HG03558 (cell line): ENCODE measurements at regions not wholly inside any gene's neighbourhood (a gene's known extent, or its start where the extent isn't known, plus 50 kb on each side); places are given as distances from the start of the nearest gene placed in this dataset.
"Not testable (repeated sequence)": the region's sequence is repeated elsewhere in the genome, so short reads cannot be mapped to it uniquely, and the experiment has no call there.

Experiments used
- ATAC-seq: cut with Tn5 transposase; IDR thresholded peaks from one replicate; pipeline ENCODE4 v1.9.1; 2021; ENCODE audit warnings: moderate number of reproducible peaks; ENCODE audit not compliant: unreplicated experiment; ENCODE audit errors: extremely low read depth

DNA sequence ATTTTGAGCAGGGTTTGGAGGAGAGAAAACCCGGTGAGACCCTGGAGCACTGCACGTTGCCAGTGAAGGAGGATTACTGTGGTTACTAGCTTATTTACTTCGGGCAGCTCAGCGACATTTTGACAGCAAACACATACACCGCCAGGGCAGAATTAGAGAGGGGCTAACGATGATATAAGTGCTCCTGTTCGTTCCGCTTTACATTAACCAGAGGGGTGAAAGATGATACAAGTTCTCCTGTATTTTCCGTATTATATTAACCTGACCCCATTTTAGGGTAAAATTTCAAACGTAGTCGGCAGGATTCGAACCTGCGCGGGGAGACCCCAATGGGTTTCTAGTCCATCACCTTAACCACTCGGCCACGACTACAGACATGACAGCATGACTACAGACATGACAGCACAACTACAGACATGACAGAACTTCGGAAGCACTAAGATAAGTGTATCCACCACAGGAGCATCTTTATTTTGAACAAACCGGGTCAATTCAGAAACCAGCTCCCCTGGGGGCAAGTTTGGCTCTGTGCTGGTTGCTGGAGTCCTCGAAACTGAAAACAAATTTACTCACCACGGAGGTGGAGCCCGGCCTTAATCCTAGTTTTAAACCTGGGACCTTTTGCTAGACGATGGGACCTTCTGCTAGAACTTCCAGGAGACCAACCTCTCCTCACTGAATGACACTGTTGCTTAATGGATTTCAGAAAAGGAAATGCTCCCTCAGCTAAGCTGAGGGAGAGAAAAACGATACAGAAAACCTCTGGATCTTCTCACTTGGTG lies 80.4 kb upstream of the ZNF184 start:
- ATAC-seq, result no peak

DNA sequence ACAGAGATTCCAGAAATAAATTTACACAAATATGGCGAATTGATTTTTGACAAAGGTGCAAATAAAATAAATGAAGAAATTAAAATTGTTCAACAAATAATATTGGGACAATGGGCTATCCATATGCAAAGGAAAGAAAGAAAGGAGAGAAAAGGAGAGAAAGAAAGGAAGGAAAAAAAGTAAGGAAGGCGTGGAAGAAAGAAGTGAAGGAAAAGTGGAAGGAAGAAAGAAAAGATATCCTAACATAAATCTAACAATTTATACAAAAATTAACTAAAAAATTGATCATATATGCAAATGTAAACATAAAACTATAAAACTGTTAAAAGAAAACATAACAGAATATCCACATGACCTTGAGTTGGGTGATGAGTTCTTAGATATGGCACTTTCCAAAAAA lies 78.7 kb upstream of the ZNF184 start:
- ATAC-seq, result no peak

DNA sequence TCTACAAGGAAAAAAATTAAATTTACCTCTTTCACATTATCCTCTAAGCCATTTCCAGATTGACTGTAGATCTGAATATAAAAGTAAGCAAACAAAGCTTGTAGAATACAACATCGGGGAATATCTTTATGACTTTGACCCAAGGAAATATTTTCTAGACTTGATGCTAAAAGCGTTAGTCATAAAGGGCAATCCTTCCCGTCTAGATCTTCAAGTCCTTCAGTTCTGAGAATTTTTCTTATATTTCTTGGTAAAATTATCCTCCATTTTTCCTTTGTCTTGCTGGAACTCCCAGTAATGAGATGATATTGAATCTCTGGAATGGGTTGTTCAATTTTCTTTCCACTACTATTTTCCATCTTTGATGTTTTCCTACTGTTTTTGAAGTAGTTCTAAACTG lies 77.8 kb upstream of the ZNF184 start:
- ATAC-seq, result no peak

DNA sequence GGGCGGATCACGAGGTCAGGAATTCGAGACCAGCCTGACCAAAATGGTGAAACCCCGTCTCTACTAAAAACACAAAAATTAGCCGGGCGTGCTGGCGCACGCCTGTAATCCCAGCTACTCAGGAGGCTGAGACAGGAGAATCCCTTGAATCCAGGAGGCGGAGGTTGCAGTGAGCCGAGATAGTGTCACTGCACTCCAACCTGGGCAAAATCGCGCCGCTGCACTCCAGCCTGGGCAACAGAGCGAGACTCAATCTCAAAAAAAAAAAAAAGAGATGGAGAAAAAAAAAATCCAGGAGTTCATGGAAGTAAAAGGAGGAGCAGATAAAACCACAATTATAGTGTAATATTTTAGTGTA lies 76.3 kb upstream of the ZNF184 start:
- not testable (repeated sequence) for ATAC-seq

DNA sequence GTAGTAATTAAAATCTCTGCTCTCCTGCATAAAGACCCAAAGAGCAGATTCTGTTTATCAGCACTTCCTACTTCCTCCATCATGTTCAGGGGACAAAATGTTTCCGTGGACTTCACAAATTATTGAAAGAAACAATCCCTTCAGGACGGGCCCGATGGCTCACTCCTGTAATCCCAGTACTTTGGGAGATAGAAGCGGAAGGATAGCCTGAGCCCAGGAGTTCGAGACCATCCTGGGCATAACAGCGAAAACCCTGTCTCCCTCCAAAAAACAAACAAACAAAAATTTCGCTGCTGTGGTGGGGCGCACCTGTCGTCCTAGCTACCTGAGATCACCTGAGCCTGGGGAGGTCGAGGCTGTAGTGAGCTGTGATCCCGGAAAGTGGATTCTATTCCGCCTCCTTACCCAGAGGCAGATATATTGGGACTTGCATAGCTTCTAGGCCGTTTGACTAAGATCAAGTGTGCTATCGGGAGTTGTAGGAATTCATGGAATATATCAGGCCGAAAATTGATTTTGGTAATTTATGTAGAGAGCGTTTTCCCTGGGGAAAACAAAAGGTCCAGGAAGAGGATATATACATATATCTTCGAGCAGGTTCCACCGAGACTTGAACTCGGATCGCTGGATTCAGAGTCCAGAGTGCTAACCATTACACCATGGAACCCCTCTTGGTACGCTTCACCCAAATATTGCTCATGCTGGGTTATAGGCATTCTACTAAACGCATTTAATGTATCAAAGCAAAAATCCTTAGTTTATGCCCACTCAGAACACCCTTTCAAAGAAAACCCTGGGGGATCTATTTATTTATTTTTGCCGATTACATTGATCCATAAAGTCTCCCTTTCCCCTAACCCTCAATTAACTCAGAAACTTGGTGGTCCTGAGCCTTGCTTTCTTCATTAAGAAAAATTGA lies 74.5 kb upstream of the ZNF184 start:
- no peak for ATAC-seq

DNA sequence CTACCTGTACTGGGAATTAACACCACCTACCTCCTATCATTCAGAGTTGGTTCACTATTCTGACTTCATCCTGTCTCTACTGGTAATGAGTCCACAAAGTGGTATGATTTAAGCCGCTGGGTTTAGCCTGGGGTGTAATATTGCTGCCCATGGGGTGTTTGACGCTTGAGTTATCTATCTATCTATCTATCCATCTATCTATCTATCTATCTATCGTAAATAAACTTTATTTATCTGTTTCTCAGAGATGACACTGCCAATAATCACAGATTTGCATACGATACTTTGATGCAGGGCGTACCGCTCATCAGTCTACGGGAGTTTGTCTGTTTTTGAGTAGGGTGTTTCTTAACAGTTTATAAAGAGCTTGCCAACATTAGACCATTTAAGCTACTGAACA lies 73.6 kb upstream of the ZNF184 start:
- ATAC-seq, result no peak

DNA sequence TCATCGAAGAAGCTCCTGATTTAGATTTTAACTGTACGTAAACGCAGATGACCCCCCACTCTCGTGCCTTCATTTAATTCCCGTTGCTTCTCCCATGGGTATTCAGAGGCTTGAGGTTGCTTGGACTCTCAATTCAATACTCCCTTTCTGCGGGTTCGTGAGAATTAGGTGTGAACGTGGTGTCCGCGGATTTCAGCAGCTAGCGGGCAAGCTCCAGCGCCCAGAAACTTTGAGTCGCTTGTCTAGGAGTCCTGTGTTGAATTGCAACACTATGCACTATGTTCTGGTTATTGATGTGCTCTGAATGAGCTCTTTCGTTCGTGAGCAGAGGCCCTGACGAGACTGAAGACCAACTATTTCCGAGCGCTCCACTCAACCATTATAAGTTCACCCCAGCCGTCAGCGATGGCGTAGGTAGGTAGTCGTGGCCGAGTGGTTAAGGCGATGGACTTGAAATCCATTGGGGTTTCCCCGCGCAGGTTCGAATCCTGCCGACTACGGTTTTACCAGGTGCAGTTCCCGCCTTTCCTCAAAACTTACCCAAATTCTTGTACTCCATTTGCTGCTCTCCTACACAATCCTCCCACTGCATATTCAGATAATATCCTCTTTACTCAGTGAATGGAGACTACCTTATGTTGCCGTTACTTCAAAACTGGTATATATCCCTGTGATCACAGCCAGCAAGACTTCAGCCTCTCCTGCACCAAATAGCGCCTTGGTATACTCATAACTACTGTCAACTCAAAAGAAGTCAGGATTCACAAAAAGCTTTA lies 72.6 kb upstream of the ZNF184 start:
- ATAC-seq, result no peak

DNA sequence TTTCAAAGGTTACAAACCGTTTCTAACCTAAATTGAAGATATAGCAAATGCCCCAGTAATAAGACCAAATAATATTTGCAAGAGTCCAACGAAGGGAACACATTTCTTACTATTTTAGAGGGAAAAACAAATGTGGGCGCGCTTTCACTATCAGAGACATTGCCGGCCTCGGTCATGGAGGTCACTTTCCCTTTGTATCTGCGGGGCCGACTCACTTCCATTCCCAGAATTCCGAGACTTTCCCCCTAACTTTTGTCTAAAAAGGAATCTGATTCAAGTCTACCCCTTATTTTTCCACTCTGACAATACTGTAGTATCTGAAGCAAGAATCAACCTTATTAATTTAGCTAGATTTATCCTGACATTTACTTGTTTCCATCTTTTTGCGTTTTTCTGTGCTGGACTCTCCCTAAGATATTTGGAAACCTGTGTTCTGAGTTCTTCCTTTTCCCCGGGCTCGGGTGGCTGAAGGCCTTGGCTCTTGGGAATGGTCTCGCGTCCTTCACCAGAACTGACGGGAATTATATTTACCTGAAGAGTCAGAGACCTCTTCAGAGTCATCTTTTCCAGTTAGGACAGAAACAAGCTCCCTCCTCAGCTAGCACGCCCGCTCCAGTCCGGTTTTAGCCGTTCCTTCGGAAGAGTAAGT lies 71.8 kb upstream of the ZNF184 start:
- ATAC-seq, result no peak

DNA sequence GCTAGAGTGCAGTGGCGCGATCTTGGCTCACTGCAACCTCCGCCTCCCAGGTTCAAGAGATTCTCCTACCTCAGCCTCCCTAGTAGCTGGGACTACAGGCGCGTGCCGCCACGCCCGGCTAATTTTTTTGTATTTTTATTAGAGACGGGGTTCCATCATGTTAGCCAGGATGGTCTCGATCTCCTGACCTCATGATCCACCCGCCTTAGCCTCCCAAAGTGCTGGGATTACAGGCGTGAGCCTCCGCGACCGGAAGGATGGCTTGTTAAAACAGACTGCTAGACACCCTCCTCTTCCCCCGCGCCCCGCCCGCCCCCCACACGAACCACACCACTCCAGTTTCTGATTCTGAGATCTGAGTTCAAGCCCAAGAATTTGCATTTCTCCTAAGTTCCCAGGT lies 71.2 kb upstream of the ZNF184 start:
- ATAC-seq, result not testable (repeated sequence)

DNA sequence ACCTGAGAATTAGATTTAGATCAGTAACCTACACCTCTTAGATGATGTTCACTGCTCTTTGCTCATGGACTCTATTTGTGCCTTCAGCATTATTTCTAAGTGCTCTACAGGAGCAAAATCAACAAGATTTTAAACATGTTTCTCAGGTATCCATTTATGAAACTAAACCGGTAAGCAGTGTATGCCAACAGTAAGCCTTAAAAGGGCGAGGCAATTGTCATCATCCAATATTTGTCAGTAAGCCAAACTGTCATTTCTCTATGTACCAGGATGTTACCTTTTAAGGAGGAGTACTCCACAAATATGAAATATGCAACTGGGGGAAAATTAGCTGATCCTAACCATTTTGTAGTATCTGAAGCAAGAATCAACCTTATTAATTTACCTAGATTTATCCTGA lies 69.6 kb upstream of the ZNF184 start:
- ATAC-seq, result no peak

DNA sequence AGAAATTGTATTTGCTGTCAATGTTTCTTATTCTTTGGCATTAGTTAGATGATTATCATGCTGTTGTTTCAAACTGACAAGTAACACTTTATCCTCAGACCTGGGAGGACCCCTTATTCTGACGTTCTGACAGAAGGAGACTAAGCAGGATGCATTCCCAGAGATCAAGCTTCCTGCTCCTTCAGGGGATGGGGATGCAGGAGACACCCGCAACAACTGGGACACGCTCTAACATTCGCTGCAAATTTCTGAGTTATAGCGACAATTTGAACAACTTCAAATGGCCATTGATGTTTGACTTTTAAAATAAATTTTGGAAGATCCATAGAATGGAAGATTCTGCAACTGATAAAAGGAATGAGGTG lies 69.0 kb upstream of the ZNF184 start:
- ATAC-seq, result no peak

DNA sequence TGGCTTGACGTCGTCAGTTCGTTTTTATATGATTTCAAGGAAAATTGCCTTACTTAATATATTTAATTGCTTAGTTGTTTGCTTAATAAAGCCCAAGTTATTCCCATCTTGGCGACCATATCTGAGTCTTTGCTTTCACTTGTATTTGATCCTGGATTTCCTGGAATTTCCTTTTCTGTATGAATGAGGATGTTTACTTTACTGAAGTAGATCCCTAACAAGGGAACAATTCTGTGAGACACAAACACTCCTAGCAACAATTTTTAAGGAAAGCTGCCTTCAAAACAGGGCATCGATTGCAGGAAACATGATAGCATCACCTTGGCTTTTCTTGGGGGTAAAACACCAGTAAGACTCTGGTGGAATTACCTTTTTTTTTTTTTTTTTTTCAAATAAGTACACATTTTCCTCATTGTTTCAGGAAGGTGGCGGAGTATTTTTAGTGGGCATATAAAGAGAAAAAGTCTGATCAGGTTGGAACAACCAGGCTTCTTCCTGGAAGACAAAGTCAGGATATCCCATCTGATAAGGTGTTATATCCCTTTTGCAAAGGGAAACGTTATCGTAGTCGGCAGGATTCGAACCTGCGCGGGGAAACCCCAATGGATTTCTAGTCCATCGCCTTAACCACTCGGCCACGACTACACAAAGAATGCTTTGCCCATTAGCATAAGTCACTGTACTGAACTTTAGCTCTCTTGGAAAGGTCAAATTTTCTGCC lies 68.5 kb upstream of the ZNF184 start:
- no peak for ATAC-seq

DNA sequence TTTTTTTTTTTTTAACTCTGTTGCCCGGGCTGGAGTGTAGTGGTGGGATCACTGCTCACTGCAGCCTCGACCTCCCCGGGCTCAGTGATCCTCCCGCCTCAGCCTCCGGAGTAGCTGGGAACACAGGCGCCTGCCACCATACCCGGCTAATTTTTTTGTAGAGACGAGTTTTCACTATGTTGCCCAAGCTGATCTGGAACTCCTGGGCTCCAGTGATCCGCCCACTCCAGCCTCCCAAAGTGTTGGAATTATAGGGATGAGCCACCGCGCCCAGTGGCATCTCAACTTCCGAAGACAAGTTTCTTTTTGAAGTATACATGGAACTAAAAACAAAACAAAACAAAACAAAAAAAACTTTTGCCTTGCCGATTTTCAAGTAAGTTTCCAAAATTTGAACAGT lies 66.6 kb upstream of the ZNF184 start:
- no peak for ATAC-seq

DNA sequence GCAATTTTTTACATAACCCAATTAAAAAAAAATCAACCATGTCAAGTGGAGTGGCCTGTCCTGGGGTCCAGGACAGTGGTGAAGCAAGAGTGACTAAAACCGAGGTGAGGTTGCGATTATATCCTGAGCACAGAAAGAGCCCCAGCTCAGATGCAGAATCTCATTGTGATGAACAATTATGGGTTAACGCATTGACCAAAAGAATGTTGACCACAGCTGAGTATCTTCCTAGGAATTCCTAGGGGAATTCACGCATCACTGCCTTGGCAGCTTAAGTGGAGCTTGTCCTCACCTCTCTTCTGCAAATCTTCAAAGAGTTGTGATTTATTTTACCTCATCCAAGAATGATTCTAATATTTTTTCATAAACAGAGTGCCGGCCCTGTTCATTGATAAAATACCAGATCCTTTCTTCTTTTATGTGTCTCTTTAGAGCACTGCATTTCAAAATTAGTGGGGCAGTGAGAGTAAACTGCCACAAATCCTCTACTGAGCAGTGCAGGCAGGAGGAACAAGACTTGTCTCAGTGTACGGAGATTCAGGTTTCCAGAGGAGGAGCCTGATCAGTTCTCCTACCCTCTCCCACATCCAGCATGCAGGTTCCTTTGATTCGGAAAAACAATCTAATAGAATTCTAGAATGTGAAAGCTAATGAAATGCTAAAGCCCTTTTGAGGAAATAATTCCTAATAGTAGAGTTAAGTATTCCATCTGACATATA lies 60.1 kb upstream of the ZNF184 start:
- no peak for ATAC-seq

DNA sequence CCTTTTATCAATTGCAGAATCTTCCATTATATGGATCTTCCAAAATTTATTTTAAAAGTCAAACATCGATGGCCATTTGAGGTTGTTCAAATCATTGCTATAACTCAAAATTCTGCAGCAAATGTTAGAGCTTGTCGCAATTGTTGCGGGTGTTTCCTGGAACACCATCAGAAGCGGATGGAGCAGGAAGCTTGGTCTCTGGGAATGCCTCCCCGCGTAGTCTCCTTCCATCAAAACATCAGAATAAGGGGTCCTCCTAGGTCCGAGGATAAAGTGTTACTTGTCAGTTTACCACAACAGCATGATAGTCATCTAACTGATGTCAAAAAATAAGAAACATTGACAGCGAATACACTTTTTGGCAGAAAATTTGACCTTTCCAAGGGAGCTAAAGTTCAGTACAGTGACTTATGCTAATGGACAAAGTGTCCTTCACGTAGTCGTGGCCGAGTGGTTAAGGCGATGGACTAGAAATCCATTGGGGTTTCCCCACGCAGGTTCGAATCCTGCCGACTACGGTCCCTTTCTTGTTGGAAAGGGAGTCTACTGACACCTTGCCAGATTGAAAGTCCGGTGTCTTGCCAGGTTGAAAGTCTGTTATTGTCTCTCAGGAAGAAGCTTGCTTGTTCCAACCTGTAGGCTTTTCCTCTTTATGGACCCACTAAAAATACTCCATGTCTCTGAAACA lies 59.0 kb upstream of the ZNF184 start:
- no peak for ATAC-seq

DNA sequence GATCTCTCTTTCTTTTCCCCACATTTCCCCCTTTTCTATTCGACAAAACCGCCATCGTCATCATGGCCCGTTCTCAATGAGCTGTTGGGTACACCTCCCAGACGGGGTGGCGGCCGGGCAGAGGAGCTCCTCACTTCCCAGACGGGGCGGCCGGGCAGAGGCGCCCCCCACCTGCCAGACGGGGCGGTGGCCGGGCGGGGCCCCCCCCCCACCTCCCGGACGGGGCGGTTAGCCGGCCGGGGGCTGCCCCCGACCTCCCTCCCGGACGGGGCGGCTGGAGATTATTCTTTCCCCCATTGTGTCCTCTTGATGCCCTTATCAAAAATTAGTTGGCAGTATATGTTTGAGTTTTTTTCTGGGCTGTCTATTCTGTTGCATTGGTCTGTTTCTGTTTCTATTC lies 56.9 kb upstream of the ZNF184 start:
- ATAC-seq, result not testable (repeated sequence)

DNA sequence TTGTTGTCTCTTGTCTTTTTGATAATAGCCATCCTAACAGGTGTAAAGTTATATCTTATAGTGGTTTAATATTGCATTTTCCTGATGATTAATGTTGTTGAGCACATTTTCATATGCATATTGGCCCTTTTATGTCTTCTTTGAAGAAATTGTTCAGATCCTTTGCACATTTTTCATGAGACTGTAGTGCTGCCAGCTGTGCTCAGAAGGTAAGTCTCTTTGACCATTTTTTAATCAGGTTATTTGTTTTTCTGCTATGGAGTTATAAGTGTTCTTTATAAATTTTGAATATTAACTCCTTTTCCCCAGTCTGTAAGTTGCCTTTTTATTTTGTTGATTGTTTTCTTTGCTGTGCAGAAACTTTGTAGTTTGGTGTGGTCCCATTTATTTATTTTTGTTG lies 55.8 kb upstream of the ZNF184 start:
- ATAC-seq, result no peak
